Natural killer cell (primary cell): ENCODE measurements at regions not wholly inside any gene's neighbourhood (a gene's known extent, or its start where the extent isn't known, plus 50 kb on each side); places are given as distances from the start of the nearest gene placed in this dataset.

Source experiments
- ATAC-seq, 3 donors: fragments of 150-1000 bp in 2 of 3; fragments of 200-7000 bp in 1 of 3; cut with Tn5 transposase; 1 replicate in 1 of 3; 2 replicates in 2 of 3; pipeline ENCODE4 v1.10.0; 2021; ENCODE audit warnings: mild to moderate bottlenecking in 2 of 3, moderate library complexity in 2 of 3
- DNase-seq, 2 donors: peaks; one replicate each; pipeline versions ENCODE4 v3.0.0 to v3.0.0-alpha.2; 2013 to 2021; ENCODE audit warnings: mixed read lengths in 1 of 2
- H3K27ac ChIP-seq: one replicate; pipeline ENCODE4 v1.5.1; 2013; ENCODE audit warnings: mild to moderate bottlenecking, low read length
- H3K27me3 ChIP-seq: one replicate; pipeline ENCODE4 v1.6.1; 2013; ENCODE audit warnings: low read length; ENCODE audit not compliant: control insufficient read depth, insufficient read depth
- H3K36me3 ChIP-seq: one replicate; pipeline ENCODE4 v1.6.1; 2013; ENCODE audit warnings: low read length; ENCODE audit not compliant: control insufficient read depth, insufficient read depth
- H3K4me1 ChIP-seq: one replicate; pipeline ENCODE4 v1.6.1; 2013; ENCODE audit warnings: low read length; ENCODE audit not compliant: control insufficient read depth, insufficient read depth
- H3K4me3 ChIP-seq: one replicate; pipeline ENCODE4 v1.5.1; 2013; ENCODE audit warnings: low read length
- H3K9me3 ChIP-seq: one replicate; pipeline ENCODE4 v1.6.1; 2013; ENCODE audit warnings: low read length; ENCODE audit not compliant: control insufficient read depth, insufficient read depth
- H3K27ac Mint-ChIP-seq, 2 donors: one replicate each; pipeline ENCODE4 v1.8.0; 2022; ENCODE audit warnings: mild to moderate bottlenecking in 2 of 2, mixed read lengths in 2 of 2, moderate library complexity in 1 of 2
- H3K27me3 Mint-ChIP-seq, 2 donors: one replicate each; pipeline ENCODE4 v1.8.0; 2022; ENCODE audit warnings: low read depth in 2 of 2, mixed read lengths in 2 of 2
- H3K36me3 Mint-ChIP-seq: one replicate; pipeline ENCODE4 v1.8.0; 2022; ENCODE audit warnings: mixed read lengths
- H3K4me1 Mint-ChIP-seq, 2 donors: one replicate each; pipeline ENCODE4 v1.8.0; 2022; ENCODE audit warnings: mixed read lengths in 2 of 2
- H3K4me3 Mint-ChIP-seq: one replicate; pipeline ENCODE4 v1.8.0; 2022; ENCODE audit warnings: mild to moderate bottlenecking, moderate library complexity, mixed read lengths
- H3K9me3 Mint-ChIP-seq, 2 donors: one replicate each; pipeline ENCODE4 v1.8.0; 2022; ENCODE audit warnings: mixed read lengths in 2 of 2
- CTCF ChIP-seq: fragments of 200-600 bp; IDR thresholded peaks from one replicate; pipeline ENCODE4 v1.8.0; 2022; ENCODE audit warnings: antibody characterized with exemption
- WGBS: methylation state at CpG from one replicate; pipeline ENCODE4 v1.1.7; 2013; ENCODE audit warnings: missing lambda C conversion rate; ENCODE audit not compliant: insufficient coverage; 5-methylcytosine and 5-hydroxymethylcytosine counted together
- intact Hi-C: fragments of 100-400 bp; cut with micrococcal nuclease; formaldehyde crosslinking; loops from one replicate; pipeline ENCODE4 v1.14.2; 2022

- Histone ChIP-seq H3K4me1 (no peaks in the 10 kb centered on the region), H3K9me3 (no peaks in the 10 kb centered on the region), H3K27ac (no peak overlapping the region), H3K36me3 (no peaks in the 10 kb centered on the region), H3K4me3 (no peak overlapping the region), H3K27me3 (no peaks in the 10 kb centered on the region)
- ATAC-seq (no peak), DNase-seq (no peak)
- H3K4me1 Mint-ChIP-seq: no peaks in the 10 kb centered on the region
- peaks cover 12 to 15% of the 10 kb centered on the region in 2 donors for H3K9me3 Mint-ChIP-seq
- TF ChIP-seq CTCF: no peak
- H3K4me3 Mint-ChIP-seq: no peak overlapping the region
- WGBS: 57% methylated on average over 3 of the region's 3 CpGs
- intact Hi-C loops: no loop called here
- H3K27ac Mint-ChIP-seq: no peak overlapping the region
- H3K36me3 Mint-ChIP-seq: no peaks in the 10 kb centered on the region
- no peaks in the 10 kb centered on the region for H3K27me3 Mint-ChIP-seq
These were observed 358.6 kb upstream of the FOXG1 start for GRCh38 chr14:28407996-28408395.

GRCh38 chr14:28412077-28412476 is 354.5 kb upstream of the FOXG1 start:
- no peak overlapping the region for H3K27ac ChIP-seq
- Mint-ChIP-seq H3K36me3 (no peaks in the 10 kb centered on the region), H3K9me3 (peaks cover 11 to 15% of the 10 kb centered on the region in 2 donors), H3K4me3 (no peak overlapping the region), H3K4me1 (no peaks in the 10 kb centered on the region), H3K27ac (no peak overlapping the region), H3K27me3 (no peaks in the 10 kb centered on the region)
- H3K4me3 ChIP-seq: no peak overlapping the region
- no peaks in the 10 kb centered on the region for H3K4me1 ChIP-seq
- intact Hi-C loops: no loop called here
- H3K9me3 ChIP-seq: peaks cover 10% of the 10 kb centered on the region
- H3K27me3 ChIP-seq: no peaks in the 10 kb centered on the region
- DNase-seq (no peak), ATAC-seq (no peak)
- TF ChIP-seq CTCF: no peak
- H3K36me3 ChIP-seq: no peaks in the 10 kb centered on the region
- 82% methylated on average over 3 of the region's 3 CpGs for WGBS

GRCh38 chr14:28426960-28427359 is 339.6 kb upstream of the FOXG1 start:
- Mint-ChIP-seq H3K36me3 (peaks cover 13% of the 10 kb centered on the region), H3K4me3 (no peak overlapping the region), H3K27ac (no peak overlapping the region), H3K27me3 (no peaks in the 10 kb centered on the region), H3K9me3 (peaks cover 13 to 16% of the 10 kb centered on the region in 2 donors), H3K4me1 (no peaks in the 10 kb centered on the region)
- TF ChIP-seq CTCF: no peak
- H3K27ac ChIP-seq: no peak overlapping the region
- H3K9me3 ChIP-seq: peaks cover 7% of the 10 kb centered on the region
- DNase-seq (no peak), ATAC-seq (no peak)
- no peaks in the 10 kb centered on the region for H3K36me3 ChIP-seq
- no peaks in the 10 kb centered on the region for H3K4me1 ChIP-seq
- intact Hi-C loops: no loop called here
- H3K27me3 ChIP-seq: no peaks in the 10 kb centered on the region
- H3K4me3 ChIP-seq: no peak overlapping the region

- Mint-ChIP-seq H3K27ac (no peak overlapping the region), H3K9me3 (peaks cover 6 to 19% of the 10 kb centered on the region in 2 donors), H3K4me3 (no peak overlapping the region), H3K4me1 (no peaks in the 10 kb centered on the region), H3K27me3 (no peaks in the 10 kb centered on the region), H3K36me3 (peaks cover 6% of the 10 kb centered on the region)
- H3K27ac ChIP-seq: no peak overlapping the region
- H3K4me3 ChIP-seq: no peak overlapping the region
- DNase-seq (no peak), ATAC-seq (no peak)
- peaks cover 7% of the 10 kb centered on the region for H3K9me3 ChIP-seq
- no peaks in the 10 kb centered on the region for H3K27me3 ChIP-seq
- TF ChIP-seq CTCF: no peak
- H3K4me1 ChIP-seq: no peaks in the 10 kb centered on the region
- WGBS: no CpG with 5 or more reads among the region's 2 CpGs
- intact Hi-C loops: no loop called here
- no peaks in the 10 kb centered on the region for H3K36me3 ChIP-seq
These were observed 329.8 kb upstream of the FOXG1 start for GRCh38 chr14:28436821-28437220.
